GM10266 (cell line): ENCODE measurements at regions not wholly inside any gene's neighbourhood (a gene's known extent, or its start where the extent isn't known, plus 50 kb on each side); places are given as distances from the start of the nearest gene placed in this dataset.
"Not testable (repeated sequence)": the region's sequence is repeated elsewhere in the genome, so short reads cannot be mapped to it uniquely, and the experiment has no call there.

Experiments
- DNase-seq: peaks from one replicate; pipeline ENCODE4 v3.0.0; 2012; ENCODE audit errors: extremely low spot score
- TF ChIP-seq, protein P1 (sequence below): IDR thresholded peaks from 2 replicates; pipeline ENCODE4 v1.5.1; 2012; ENCODE audit warnings: mild to moderate bottlenecking, low read depth; ENCODE audit not compliant: control insufficient read depth, insufficient read depth; ENCODE audit errors: missing control alignments

- no peak for DNase-seq
- TF ChIP-seq, protein P1, sequence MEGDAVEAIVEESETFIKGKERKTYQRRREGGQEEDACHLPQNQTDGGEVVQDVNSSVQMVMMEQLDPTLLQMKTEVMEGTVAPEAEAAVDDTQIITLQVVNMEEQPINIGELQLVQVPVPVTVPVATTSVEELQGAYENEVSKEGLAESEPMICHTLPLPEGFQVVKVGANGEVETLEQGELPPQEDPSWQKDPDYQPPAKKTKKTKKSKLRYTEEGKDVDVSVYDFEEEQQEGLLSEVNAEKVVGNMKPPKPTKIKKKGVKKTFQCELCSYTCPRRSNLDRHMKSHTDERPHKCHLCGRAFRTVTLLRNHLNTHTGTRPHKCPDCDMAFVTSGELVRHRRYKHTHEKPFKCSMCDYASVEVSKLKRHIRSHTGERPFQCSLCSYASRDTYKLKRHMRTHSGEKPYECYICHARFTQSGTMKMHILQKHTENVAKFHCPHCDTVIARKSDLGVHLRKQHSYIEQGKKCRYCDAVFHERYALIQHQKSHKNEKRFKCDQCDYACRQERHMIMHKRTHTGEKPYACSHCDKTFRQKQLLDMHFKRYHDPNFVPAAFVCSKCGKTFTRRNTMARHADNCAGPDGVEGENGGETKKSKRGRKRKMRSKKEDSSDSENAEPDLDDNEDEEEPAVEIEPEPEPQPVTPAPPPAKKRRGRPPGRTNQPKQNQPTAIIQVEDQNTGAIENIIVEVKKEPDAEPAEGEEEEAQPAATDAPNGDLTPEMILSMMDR: no peak
These were observed 53.5 kb upstream of the CEP85L start for GRCh38 chr6:118704915-118705314.

DNA sequence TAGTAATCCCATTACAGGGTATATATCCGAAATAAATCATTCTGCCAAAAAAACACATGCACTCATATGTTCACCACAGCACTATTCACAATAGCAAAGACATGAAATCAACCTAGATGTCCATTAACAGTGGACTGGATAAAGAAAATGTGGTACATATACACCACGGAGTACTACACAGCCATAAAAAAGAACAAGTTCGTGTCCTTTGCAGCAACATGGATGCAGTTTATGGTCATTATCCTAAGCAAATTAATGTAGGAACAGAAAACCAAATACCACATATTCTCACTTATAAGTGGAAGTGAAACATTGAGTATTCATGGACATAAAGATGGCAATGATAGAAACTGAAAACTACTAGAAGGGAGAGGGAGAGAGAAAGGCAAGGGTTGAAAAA is 49.9 kb upstream of the CEP85L start:
- not testable (repeated sequence) for DNase-seq
